ENCODE measurements at regions not wholly inside any gene's neighbourhood (a gene's known extent, or its start where the extent isn't known, plus 50 kb on each side); places are given as distances from the start of the nearest gene placed in this dataset.

DNA sequence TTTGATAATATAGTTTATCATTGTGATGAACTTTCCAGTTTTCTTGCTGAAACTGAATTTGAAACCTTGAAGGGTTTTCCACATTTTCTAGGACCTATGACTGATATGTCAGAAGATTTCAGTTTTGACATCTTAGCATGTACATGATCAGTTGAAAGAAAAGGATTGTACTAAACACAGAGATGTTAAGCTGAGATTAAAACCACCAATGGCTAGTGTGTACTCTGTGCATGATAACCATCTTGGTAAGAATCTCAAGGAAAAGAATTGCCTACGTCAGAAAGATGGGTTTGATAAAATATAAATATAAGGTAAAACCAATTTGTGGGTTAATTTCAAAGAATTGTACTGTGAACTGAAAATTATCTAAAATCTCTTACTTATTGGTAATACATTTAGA lies 776.4 kb downstream of the GATA3 start:
- no peak overlapping the region for H3K27ac ChIP-seq
- H3K9me3 ChIP-seq, result no peaks in the 10 kb centered on the region
- H3K27me3 ChIP-seq, result no peaks in the 10 kb centered on the region
- DNase-seq, result no peak
- TF ChIP-seq, protein P1, sequence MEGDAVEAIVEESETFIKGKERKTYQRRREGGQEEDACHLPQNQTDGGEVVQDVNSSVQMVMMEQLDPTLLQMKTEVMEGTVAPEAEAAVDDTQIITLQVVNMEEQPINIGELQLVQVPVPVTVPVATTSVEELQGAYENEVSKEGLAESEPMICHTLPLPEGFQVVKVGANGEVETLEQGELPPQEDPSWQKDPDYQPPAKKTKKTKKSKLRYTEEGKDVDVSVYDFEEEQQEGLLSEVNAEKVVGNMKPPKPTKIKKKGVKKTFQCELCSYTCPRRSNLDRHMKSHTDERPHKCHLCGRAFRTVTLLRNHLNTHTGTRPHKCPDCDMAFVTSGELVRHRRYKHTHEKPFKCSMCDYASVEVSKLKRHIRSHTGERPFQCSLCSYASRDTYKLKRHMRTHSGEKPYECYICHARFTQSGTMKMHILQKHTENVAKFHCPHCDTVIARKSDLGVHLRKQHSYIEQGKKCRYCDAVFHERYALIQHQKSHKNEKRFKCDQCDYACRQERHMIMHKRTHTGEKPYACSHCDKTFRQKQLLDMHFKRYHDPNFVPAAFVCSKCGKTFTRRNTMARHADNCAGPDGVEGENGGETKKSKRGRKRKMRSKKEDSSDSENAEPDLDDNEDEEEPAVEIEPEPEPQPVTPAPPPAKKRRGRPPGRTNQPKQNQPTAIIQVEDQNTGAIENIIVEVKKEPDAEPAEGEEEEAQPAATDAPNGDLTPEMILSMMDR (IDR thresholded peaks at IDR 0.05), result no peak
- TF ChIP-seq POLR2A (IDR thresholded peaks at IDR 0.05), result no peak
- no peaks in the 10 kb centered on the region for H3K4me1 ChIP-seq
- no peak overlapping the region for H3K4me3 ChIP-seq
- H3K36me3 ChIP-seq, result no peaks in the 10 kb centered on the region

DNA sequence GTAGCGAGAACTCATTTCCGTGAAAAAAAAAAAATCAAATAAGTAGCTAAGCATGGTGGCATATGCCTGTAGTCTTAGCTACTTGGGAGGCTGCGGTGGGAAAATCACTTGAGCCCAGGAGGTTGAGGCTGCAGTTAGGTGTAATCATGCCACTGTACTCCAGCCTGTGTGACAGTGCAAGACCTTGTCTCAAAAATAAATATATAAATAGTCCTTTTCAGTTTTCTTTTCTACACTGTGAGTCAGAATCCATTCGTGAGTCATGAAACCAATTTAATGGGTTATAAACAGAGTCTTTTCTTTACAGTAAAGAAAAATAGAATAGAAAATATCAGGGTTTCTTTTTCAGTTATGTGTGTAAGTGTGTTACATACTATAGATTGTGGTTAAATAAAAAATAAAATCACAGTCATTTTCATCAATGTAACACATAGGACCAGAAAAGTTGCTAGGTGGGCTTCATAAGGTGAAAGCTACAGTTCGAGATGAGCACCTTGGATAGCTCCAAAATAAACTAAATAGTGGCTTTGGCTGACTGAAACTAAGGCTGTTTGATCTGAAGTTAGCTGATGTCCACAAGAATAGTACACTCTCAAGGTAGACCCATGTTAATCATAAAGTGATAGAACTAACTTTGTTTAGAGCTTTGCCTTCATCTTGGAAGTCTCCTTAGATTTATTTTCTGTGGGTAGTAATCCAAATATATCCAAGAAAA lies 781.1 kb downstream of the GATA3 start:
- no peaks in the 10 kb centered on the region for H3K36me3 ChIP-seq
- H3K27ac ChIP-seq, result no peak overlapping the region
- no peak for DNase-seq
- TF ChIP-seq, protein P1 (IDR thresholded peaks at IDR 0.05), result no peak
- no peak for TF ChIP-seq POLR2A (IDR thresholded peaks at IDR 0.05)
- no peaks in the 10 kb centered on the region for H3K4me1 ChIP-seq
- H3K4me3 ChIP-seq, result no peak overlapping the region
- H3K9me3 ChIP-seq, result peaks cover 0 to 7% (median 0%) of the 10 kb centered on the region in 4 donors
- no peaks in the 10 kb centered on the region for H3K27me3 ChIP-seq

DNA sequence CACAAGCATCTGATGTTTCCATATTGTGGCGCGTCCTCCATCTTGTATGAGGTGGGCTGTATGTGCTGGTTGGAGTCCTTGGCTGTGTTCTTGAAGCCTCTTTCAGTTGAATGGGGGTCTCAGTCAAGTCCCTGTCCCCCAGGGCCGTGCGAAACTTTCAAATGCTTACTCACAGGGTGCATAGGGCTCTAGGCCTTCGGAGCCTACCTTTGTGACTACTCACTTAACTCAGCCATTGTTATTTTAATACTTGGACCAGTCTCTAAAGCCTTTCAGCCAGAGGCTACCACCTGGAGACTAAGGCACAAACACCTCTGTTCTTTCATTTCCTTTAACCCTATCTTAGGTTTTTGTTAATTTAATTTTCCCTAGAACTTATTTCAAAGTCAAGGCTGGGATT lies 785.9 kb downstream of the GATA3 start:
- no peaks in the 10 kb centered on the region for H3K36me3 ChIP-seq
- DNase-seq, result no peak
- H3K4me3 ChIP-seq, result no peak overlapping the region
- H3K4me1 ChIP-seq, result no peaks in the 10 kb centered on the region
- H3K27ac ChIP-seq, result no peak overlapping the region
- no peaks in the 10 kb centered on the region for H3K27me3 ChIP-seq
- TF ChIP-seq POLR2A (IDR thresholded peaks at IDR 0.05), result no peak
- TF ChIP-seq, protein P1 (IDR thresholded peaks at IDR 0.05), result no peak
- H3K9me3 ChIP-seq, result peaks cover 0 to 7% (median 0%) of the 10 kb centered on the region in 4 donors

- no peaks in the 10 kb centered on the region for H3K9me3 ChIP-seq
- H3K27me3 ChIP-seq, result no peaks in the 10 kb centered on the region
- H3K4me1 ChIP-seq, result no peaks in the 10 kb centered on the region
- no peak overlapping the region for H3K4me3 ChIP-seq
- DNase-seq, result no peak
- TF ChIP-seq POLR2A (IDR thresholded peaks at IDR 0.05), result no peak
- TF ChIP-seq, protein P1 (IDR thresholded peaks at IDR 0.05), result no peak
- H3K27ac ChIP-seq, result no peak overlapping the region
- H3K36me3 ChIP-seq, result no peaks in the 10 kb centered on the region
Measured at GRCh38 chr10:8844141-8844540, 789.7 kb downstream of the GATA3 start.

DNA sequence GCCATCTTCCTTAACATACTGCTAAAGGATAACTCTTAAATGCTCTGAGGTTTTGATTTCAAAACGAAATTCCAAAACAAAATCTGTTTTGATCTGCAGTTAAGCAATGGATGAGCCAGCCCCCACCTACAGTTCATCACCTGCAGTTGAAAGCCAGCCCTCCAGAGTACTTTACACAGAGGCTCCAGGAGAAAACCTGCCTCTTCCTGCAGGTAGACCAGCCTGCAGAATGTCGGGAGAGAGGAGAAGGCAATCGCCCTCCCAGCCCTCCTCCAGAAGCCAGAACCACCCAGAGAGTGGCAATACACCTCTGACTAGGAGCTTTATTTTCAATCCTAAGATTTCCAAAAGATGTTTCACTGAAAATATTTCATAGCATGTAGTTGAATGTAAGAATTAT lies 798.1 kb downstream of the GATA3 start:
- Histone ChIP-seq H3K4me3 (no peak overlapping the region), H3K9me3 (no peaks in the 10 kb centered on the region), H3K4me1 (no peaks in the 10 kb centered on the region), H3K27ac (no peak overlapping the region), H3K27me3 (no peaks in the 10 kb centered on the region), H3K36me3 (no peaks in the 10 kb centered on the region)
- no peak for TF ChIP-seq POLR2A (IDR thresholded peaks at IDR 0.05)
- TF ChIP-seq, protein P1 (IDR thresholded peaks at IDR 0.05), result no peak
- no peak for DNase-seq
